ENCODE measurements at regions not wholly inside any gene's neighbourhood (a gene's known extent, or its start where the extent isn't known, plus 50 kb on each side); places are given as distances from the start of the nearest gene placed in this dataset.

GRCh38 chr3:102238362-102238761 lies 196.5 kb upstream of the ZPLD1 start:
- DNase-seq, result no peak

GRCh38 chr3:102240720-102241119 lies 194.1 kb upstream of the ZPLD1 start:
- no peak for DNase-seq

- DNase-seq, result no peak
These were observed 185.7 kb upstream of the ZPLD1 start for GRCh38 chr3:102248981-102249705.

- DNase-seq, result no peak
These were observed 179.1 kb upstream of the ZPLD1 start for GRCh38 chr3:102255736-102256135.

- DNase-seq, result no peak
These were observed 176.1 kb upstream of the ZPLD1 start for GRCh38 chr3:102258666-102259227.

GRCh38 chr3:102259663-102260062 lies 175.2 kb upstream of the ZPLD1 start:
- no peak for DNase-seq

GRCh38 chr3:102265720-102266119 lies 169.1 kb upstream of the ZPLD1 start:
- DNase-seq, result no peak

GRCh38 chr3:102269406-102269805 lies 165.4 kb upstream of the ZPLD1 start:
- DNase-seq, result no peak

- no peak for DNase-seq
These were observed 144.6 kb upstream of the ZPLD1 start for GRCh38 chr3:102290241-102290640.

GRCh38 chr3:102295756-102296155 lies 139.1 kb upstream of the ZPLD1 start:
- no peak for DNase-seq

- no peak for DNase-seq
These were observed 137.7 kb upstream of the ZPLD1 start for GRCh38 chr3:102297072-102297658.

GRCh38 chr3:102299125-102299877 lies 135.5 kb upstream of the ZPLD1 start:
- DNase-seq, result no peak

- DNase-seq, result no peak
These were observed 133.5 kb upstream of the ZPLD1 start for GRCh38 chr3:102301155-102301880.

- no peak for DNase-seq
These were observed 132.8 kb upstream of the ZPLD1 start for GRCh38 chr3:102302020-102302419.

GRCh38 chr3:102304550-102304949 lies 130.3 kb upstream of the ZPLD1 start:
- no peak for DNase-seq

- DNase-seq, result no peak
These were observed 127.4 kb upstream of the ZPLD1 start for GRCh38 chr3:102307442-102307841.

- DNase-seq, result no peak
These were observed 105.7 kb upstream of the ZPLD1 start for GRCh38 chr3:102329066-102329465.

GRCh38 chr3:102329561-102329960 lies 105.3 kb upstream of the ZPLD1 start:
- DNase-seq, result no peak

- DNase-seq, result no peak
These were observed 102.6 kb upstream of the ZPLD1 start for GRCh38 chr3:102332205-102332604.

- DNase-seq, result no peak
These were observed 101.9 kb upstream of the ZPLD1 start for GRCh38 chr3:102332934-102333333.

GRCh38 chr3:102336130-102336529 lies 98.7 kb upstream of the ZPLD1 start:
- no peak for DNase-seq

GRCh38 chr3:102339671-102340070 lies 95.1 kb upstream of the ZPLD1 start:
- DNase-seq, result no peak

GRCh38 chr3:102346897-102347296 lies 87.9 kb upstream of the ZPLD1 start:
- no peak for DNase-seq
